ENCODE measurements at regions not wholly inside any gene's neighbourhood (a gene's known extent, or its start where the extent isn't known, plus 50 kb on each side); places are given as distances from the start of the nearest gene placed in this dataset.

DNA sequence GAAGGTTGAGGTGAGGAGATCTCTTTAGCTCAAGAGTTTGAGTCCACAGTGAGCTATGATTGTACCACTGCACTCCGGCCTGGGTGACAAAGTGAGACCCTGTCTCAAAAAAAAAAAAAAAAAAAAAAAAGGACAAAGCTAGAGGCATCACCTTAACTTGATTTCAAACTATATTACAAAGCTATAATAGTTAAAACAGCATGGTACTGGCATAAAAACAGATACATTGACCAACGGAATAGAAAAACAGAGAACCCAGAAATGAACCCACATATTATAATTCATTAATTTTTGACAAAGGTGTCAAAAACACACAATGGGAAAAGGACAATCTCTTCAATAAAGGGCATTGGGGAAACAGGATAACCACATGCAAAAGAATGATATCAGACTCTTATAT, 50.8 kb upstream of the MBOAT1 start:
- DNase-seq (ENCODE audit: extremely low spot score) = no peak
- CTCF ChIA-PET = interaction anchor here (0.6 kb wide), 1 partner anchor 13 kb away, joined by 3 read pairs; no protein-coding TSS in a partner anchor
- TF ChIP-seq, protein P1, sequence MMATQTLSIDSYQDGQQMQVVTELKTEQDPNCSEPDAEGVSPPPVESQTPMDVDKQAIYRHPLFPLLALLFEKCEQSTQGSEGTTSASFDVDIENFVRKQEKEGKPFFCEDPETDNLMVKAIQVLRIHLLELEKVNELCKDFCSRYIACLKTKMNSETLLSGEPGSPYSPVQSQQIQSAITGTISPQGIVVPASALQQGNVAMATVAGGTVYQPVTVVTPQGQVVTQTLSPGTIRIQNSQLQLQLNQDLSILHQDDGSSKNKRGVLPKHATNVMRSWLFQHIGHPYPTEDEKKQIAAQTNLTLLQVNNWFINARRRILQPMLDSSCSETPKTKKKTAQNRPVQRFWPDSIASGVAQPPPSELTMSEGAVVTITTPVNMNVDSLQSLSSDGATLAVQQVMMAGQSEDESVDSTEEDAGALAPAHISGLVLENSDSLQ (IDR thresholded peaks at IDR 0.05) = no peak
- no peak for TF ChIP-seq FOXA1 (IDR thresholded peaks at IDR 0.05)
- TF ChIP-seq FOXM1 (IDR thresholded peaks at IDR 0.05; ENCODE audit: borderline replicate concordance) = no peak
- TF ChIP-seq SUZ12 (IDR thresholded peaks at IDR 0.05) = no peak
- TF ChIP-seq CTBP1 (IDR thresholded peaks at IDR 0.05; ENCODE audit: borderline replicate concordance) = no peak
- no peak for TF ChIP-seq FOXK2 (IDR thresholded peaks at IDR 0.05)
- TF ChIP-seq TARDBP (IDR thresholded peaks at IDR 0.05) = no peak
- TF ChIP-seq NFRKB (IDR thresholded peaks at IDR 0.05) = no peak
- no peak for TF ChIP-seq SP1 (IDR thresholded peaks at IDR 0.05)
- TF ChIP-seq ELF4 (IDR thresholded peaks at IDR 0.05) = no peak
- TF ChIP-seq ARNT (IDR thresholded peaks at IDR 0.05) = no peak
- TF ChIP-seq L3MBTL2 (conservative IDR thresholded peaks at IDR 0.05) = no peak
- TF ChIP-seq LEF1 (IDR thresholded peaks at IDR 0.05; ENCODE audit: borderline replicate concordance) = no peak
- no peak for TF ChIP-seq HDGF (IDR thresholded peaks at IDR 0.05; ENCODE audit: borderline replicate concordance)
- TF ChIP-seq ZNF384 (IDR thresholded peaks at IDR 0.05) = no peak
- TF ChIP-seq BHLHE40 (IDR thresholded peaks at IDR 0.05; ENCODE audit: borderline replicate concordance) = no peak
- POLR2A ChIA-PET = no interaction called here

DNA sequence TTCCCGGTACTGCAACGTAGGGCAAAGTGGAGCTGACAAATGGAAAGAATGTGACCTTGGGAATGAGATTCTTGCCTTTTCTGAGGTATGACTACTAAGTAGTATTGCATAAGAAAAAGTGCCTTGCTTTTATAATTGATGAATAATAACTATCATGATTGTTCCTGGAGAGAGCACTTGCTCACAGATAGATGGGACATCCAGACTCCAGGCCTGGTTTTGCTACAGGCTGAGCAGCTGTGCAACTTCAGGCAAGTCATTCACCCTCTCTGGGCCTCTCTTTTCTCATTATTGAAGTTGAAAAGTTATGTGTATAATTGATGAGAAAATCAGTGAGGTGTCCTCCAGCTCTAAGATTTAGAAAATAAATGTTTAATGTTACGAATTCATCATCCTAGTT, 53.6 kb upstream of the MBOAT1 start:
- ChIA-PET CTCF (no interaction called here), POLR2A (no interaction called here)
- TF ChIP-seq, protein P1 (IDR thresholded peaks at IDR 0.05) = no peak
- DNase-seq (ENCODE audit: extremely low spot score) = no peak

DNA sequence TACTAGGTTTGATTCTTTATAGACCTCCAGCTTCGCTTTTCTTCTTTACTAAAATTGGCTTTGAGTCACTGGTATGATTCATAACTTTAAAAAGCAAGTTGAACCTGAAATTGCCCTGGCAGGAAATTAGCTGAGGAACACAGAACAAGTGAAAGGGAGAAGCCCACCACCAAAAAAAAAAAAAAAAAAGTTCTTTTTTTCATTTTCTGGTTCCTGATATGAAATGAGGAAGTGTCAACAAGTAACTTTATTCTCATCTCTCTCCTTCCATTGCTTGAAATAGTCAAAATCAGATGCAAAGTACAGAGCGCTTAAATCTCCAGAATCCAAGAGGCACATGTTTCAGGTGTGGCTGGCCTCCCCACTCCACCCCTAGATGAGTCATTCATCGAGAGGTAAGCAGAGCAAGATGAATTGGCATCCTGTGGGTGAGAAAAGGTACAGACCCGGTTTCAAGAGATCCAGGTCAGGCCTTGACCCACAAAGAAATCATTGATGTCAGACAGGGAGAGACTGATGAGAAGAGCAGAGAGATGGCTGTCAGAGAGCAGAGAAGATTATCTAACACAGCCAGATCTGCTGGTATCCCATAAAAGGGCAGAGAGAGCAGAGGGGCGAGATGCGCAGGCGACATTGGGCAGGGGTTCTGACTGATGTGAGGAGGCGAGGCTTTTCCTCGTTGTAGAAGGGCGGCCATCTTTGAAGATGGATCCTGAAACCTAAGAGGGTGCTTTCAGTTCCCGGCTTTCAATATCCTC, 54.8 kb upstream of the MBOAT1 start:
- TF ChIP-seq SUZ12 (IDR thresholded peaks at IDR 0.05) (no peak), L3MBTL2 (conservative IDR thresholded peaks at IDR 0.05) (no peak), BHLHE40 (IDR thresholded peaks at IDR 0.05; ENCODE audit: borderline replicate concordance) (no peak), FOXA1 (IDR thresholded peaks at IDR 0.05) (no peak), FOXK2 (IDR thresholded peaks at IDR 0.05) (no peak), ELF4 (IDR thresholded peaks at IDR 0.05) (no peak), ZNF384 (IDR thresholded peaks at IDR 0.05) (no peak), ARNT (IDR thresholded peaks at IDR 0.05) (no peak), TARDBP (IDR thresholded peaks at IDR 0.05) (no peak), SP1 (IDR thresholded peaks at IDR 0.05) (no peak), CTBP1 (IDR thresholded peaks at IDR 0.05; ENCODE audit: borderline replicate concordance) (no peak), HDGF (IDR thresholded peaks at IDR 0.05; ENCODE audit: borderline replicate concordance) (no peak), NFRKB (IDR thresholded peaks at IDR 0.05) (no peak), FOXM1 (IDR thresholded peaks at IDR 0.05; ENCODE audit: borderline replicate concordance) (no peak)
- ChIA-PET CTCF (no interaction called here), POLR2A (no interaction called here)
- DNase-seq (ENCODE audit: extremely low spot score) = no peak

DNA sequence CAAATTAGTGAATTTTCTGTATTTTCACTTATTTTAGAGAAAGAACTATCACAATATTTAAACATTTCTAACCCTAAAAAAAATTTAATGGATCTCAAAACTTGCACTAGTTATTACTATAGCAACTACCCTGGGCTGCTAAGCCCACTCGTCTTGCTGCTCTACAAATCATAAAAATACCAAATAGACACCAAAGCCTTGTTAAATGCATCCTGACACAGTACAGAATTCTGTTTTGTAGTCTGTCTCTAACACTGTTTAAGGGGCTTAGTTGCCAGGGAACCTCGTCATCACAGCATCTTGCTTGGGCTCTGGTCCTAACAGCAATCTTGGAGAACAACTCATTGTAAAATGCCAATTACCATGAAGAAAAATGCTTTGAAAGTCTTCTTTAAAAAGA, 56.9 kb upstream of the MBOAT1 start:
- CTCF ChIA-PET = no interaction called here
- TF ChIP-seq LEF1 (IDR thresholded peaks at IDR 0.05; ENCODE audit: borderline replicate concordance) (no peak), FOXA1 (IDR thresholded peaks at IDR 0.05) (no peak), SUZ12 (IDR thresholded peaks at IDR 0.05) (no peak), SP1 (IDR thresholded peaks at IDR 0.05) (no peak), FOXM1 (IDR thresholded peaks at IDR 0.05; ENCODE audit: borderline replicate concordance) (no peak), L3MBTL2 (conservative IDR thresholded peaks at IDR 0.05) (no peak), BHLHE40 (IDR thresholded peaks at IDR 0.05; ENCODE audit: borderline replicate concordance) (no peak), CTBP1 (IDR thresholded peaks at IDR 0.05; ENCODE audit: borderline replicate concordance) (no peak), TARDBP (IDR thresholded peaks at IDR 0.05) (no peak), NFRKB (IDR thresholded peaks at IDR 0.05) (no peak), FOXK2 (IDR thresholded peaks at IDR 0.05) (no peak), ELF4 (IDR thresholded peaks at IDR 0.05) (no peak), ARNT (IDR thresholded peaks at IDR 0.05) (no peak), ZNF384 (IDR thresholded peaks at IDR 0.05) (no peak), HDGF (IDR thresholded peaks at IDR 0.05; ENCODE audit: borderline replicate concordance) (no peak)
- TF ChIP-seq, protein P1 (IDR thresholded peaks at IDR 0.05) = no peak
- POLR2A ChIA-PET = no interaction called here
- DNase-seq (ENCODE audit: extremely low spot score) = no peak

DNA sequence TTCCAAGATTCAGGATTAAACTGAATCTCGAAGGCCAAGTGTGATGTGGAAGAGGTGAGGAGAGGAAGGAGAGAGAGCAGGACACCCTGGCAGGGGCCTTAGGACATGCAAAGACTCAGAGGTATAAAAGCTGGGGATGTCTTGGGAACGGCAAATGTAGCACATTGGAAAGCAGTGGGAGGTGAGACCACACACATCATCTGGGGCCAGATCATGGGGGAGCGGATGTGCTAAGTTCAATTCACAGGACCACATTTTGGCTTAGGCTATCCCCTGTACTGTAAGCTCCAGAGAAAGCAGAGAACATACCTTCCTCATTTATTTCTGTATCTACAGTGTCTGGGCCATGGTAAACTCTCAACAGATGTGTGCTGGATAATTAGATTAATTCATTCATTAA, 59.5 kb upstream of the MBOAT1 start:
- TF ChIP-seq, protein P1 (IDR thresholded peaks at IDR 0.05) = no peak
- no peak for TF ChIP-seq NFRKB (IDR thresholded peaks at IDR 0.05)
- TF ChIP-seq ARNT (IDR thresholded peaks at IDR 0.05) = no peak
- no peak for TF ChIP-seq FOXM1 (IDR thresholded peaks at IDR 0.05; ENCODE audit: borderline replicate concordance)
- no peak for TF ChIP-seq TARDBP (IDR thresholded peaks at IDR 0.05)
- TF ChIP-seq FOXA1 (IDR thresholded peaks at IDR 0.05) = no peak
- no peak for TF ChIP-seq ELF4 (IDR thresholded peaks at IDR 0.05)
- TF ChIP-seq BHLHE40 (IDR thresholded peaks at IDR 0.05; ENCODE audit: borderline replicate concordance) = no peak
- no peak for TF ChIP-seq LEF1 (IDR thresholded peaks at IDR 0.05; ENCODE audit: borderline replicate concordance)
- TF ChIP-seq ZNF384 (IDR thresholded peaks at IDR 0.05) = no peak
- no peak for TF ChIP-seq CTBP1 (IDR thresholded peaks at IDR 0.05; ENCODE audit: borderline replicate concordance)
- no peak for TF ChIP-seq HDGF (IDR thresholded peaks at IDR 0.05; ENCODE audit: borderline replicate concordance)
- no peak for TF ChIP-seq SUZ12 (IDR thresholded peaks at IDR 0.05)

More for the DNA sequence above, 59.5 kb upstream of the MBOAT1 start:
- ChIA-PET POLR2A (no interaction called here), CTCF (no interaction called here)
- no peak for DNase-seq (ENCODE audit: extremely low spot score)

Data from HEK293T (cell line).